WTC11 (cell line): ENCODE measurements at regions not wholly inside any gene's neighbourhood (a gene's known extent, or its start where the extent isn't known, plus 50 kb on each side); places are given as distances from the start of the nearest gene placed in this dataset.
A peak's percentile ranks its signal among the peaks of the same experiment; 100 is the strongest.

Experiments
- ATAC-seq: fragments of 200-7000 bp; cut with Tn5 transposase; 2 replicates; pipeline ENCODE4 v1.10.0; 2021; ENCODE audit warnings: mild to moderate bottlenecking, moderate library complexity
- CTCF ChIA-PET: fragments of 300-600 bp; sonication (Branson Sonifier 250); formaldehyde crosslinking; loops from one replicate; lab custom pipeline; 2021; ENCODE audit warnings: antibody characterized with exemption; lab: Charles Lee
- POLR2A ChIA-PET: fragments of 350-600 bp; sonication (Branson Sonifier 250); formaldehyde crosslinking; loops from one replicate; lab custom pipeline; 2021; ENCODE audit warnings: antibody characterized with exemption; lab: Charles Lee
- DNase-seq: peaks from one replicate; pipeline ENCODE4 v3.0.0; 2021; ENCODE audit warnings: low spot score
- H3K27ac Mint-ChIP-seq: 2 replicates; pipeline ENCODE4 v1.8.0; 2021; ENCODE audit warnings: mixed read lengths
- H3K27me3 Mint-ChIP-seq: 2 replicates; pipeline ENCODE4 v1.8.0; 2021; ENCODE audit warnings: low read depth, mild to moderate bottlenecking, moderate library complexity, mixed read lengths
- H3K36me3 Mint-ChIP-seq: 2 replicates; pipeline ENCODE4 v1.8.0; 2021; ENCODE audit warnings: mixed read lengths
- H3K4me1 Mint-ChIP-seq: 2 replicates; pipeline ENCODE4 v1.8.0; 2022; ENCODE audit warnings: mixed read lengths
- H3K4me3 Mint-ChIP-seq: 2 replicates; pipeline ENCODE4 v1.8.0; 2021; ENCODE audit warnings: mild to moderate bottlenecking, moderate library complexity, mixed read lengths
- H3K9me3 Mint-ChIP-seq: 2 replicates; pipeline ENCODE4 v1.8.0; 2021; ENCODE audit warnings: mixed read lengths
- AR ChIP-seq: fragments of 250-450 bp; sonication (Bioruptor Pico); IDR thresholded peaks from 2 replicates; pipeline ENCODE4 v1.9.0; 2021; ENCODE audit warnings: mild to moderate bottlenecking
- CBFB ChIP-seq: sonication (generic); formaldehyde crosslinking; IDR thresholded peaks from 2 replicates; pipeline ENCODE4 v1.8.1; 2022; ENCODE audit warnings: mild to moderate bottlenecking, low read depth, missing genetic modification reagents
- CREB1 ChIP-seq: sonication (generic); formaldehyde crosslinking; IDR thresholded peaks from 2 replicates; pipeline ENCODE4 v1.8.0; 2023; ENCODE audit warnings: mild to moderate bottlenecking, missing genetic modification reagents
- ELF4 ChIP-seq: sonication (generic); formaldehyde crosslinking; IDR thresholded peaks from 2 replicates; pipeline ENCODE4 v1.8.1; 2022; ENCODE audit warnings: low read depth, mild to moderate bottlenecking, moderate library complexity, missing genetic modification reagents
- EMX1 ChIP-seq: fragments of 250-450 bp; sonication (Bioruptor Pico); IDR thresholded peaks from 2 replicates; pipeline ENCODE4 v1.8.0; 2021; ENCODE audit warnings: mild to moderate bottlenecking
- ETV6 ChIP-seq: sonication (generic); formaldehyde crosslinking; IDR thresholded peaks from 2 replicates; pipeline ENCODE4 v1.8.1; 2022; ENCODE audit warnings: mild to moderate bottlenecking, missing genetic modification reagents
- FOXK1 ChIP-seq: sonication (generic); formaldehyde crosslinking; IDR thresholded peaks from 2 replicates; pipeline ENCODE4 v1.8.0; 2022; ENCODE audit warnings: mild to moderate bottlenecking, moderate library complexity, missing genetic modification reagents
- GABPB1 ChIP-seq: sonication (generic); formaldehyde crosslinking; IDR thresholded peaks from 2 replicates; pipeline ENCODE4 v1.8.1; 2023; ENCODE audit warnings: mild to moderate bottlenecking, missing genetic modification reagents
- GTF2I ChIP-seq: fragments of 250-450 bp; sonication (Bioruptor Pico); conservative IDR thresholded peaks from 2 replicates; pipeline ENCODE4 v1.4.0; 2021; ENCODE audit warnings: mild to moderate bottlenecking
- HMGA2 ChIP-seq: fragments of 250-450 bp; sonication (Bioruptor Pico); IDR thresholded peaks from 2 replicates; pipeline ENCODE4 v1.4.0; 2021; ENCODE audit warnings: mild to moderate bottlenecking, moderate library complexity
- MYBL2 ChIP-seq: sonication (generic); formaldehyde crosslinking; IDR thresholded peaks from 2 replicates; pipeline ENCODE4 v1.8.1; 2023; ENCODE audit warnings: mild to moderate bottlenecking, moderate library complexity, missing genetic modification reagents
- NFE2L1 ChIP-seq: sonication (generic); formaldehyde crosslinking; IDR thresholded peaks from 2 replicates; pipeline ENCODE4 v1.8.1; 2023; ENCODE audit warnings: missing genetic modification reagents
- PRDM15 ChIP-seq: sonication (generic); formaldehyde crosslinking; IDR thresholded peaks from 2 replicates; pipeline ENCODE4 v1.8.0; 2022; ENCODE audit warnings: missing genetic modification reagents
- ZNF138 ChIP-seq: sonication (generic); formaldehyde crosslinking; conservative IDR thresholded peaks from 2 replicates; pipeline ENCODE4 v1.8.1; 2022; ENCODE audit warnings: mild to moderate bottlenecking, moderate library complexity, missing genetic modification reagents
- ZNF219 ChIP-seq: sonication (generic); formaldehyde crosslinking; IDR thresholded peaks from 2 replicates; pipeline ENCODE4 v1.8.0; 2023; ENCODE audit warnings: missing genetic modification reagents, mild to moderate bottlenecking, borderline replicate concordance
- ZNF263 ChIP-seq: sonication (generic); formaldehyde crosslinking; IDR thresholded peaks from 2 replicates; pipeline ENCODE4 v1.8.1; 2022; ENCODE audit warnings: low read depth, mild to moderate bottlenecking, moderate library complexity, missing genetic modification reagents
- ZNF317 ChIP-seq: sonication (generic); formaldehyde crosslinking; IDR thresholded peaks from 2 replicates; pipeline ENCODE4 v1.8.1; 2023; ENCODE audit warnings: low read depth, mild to moderate bottlenecking, moderate library complexity, missing genetic modification reagents, borderline replicate concordance
- ZNF416 ChIP-seq: fragments of 250-450 bp; sonication (Bioruptor Pico); IDR thresholded peaks from 2 replicates; pipeline ENCODE4 v1.9.0; 2021; ENCODE audit warnings: mild to moderate bottlenecking, inconsistent platforms
- TF ChIP-seq, protein P1 (sequence below): fragments of 250-450 bp; sonication (Bioruptor Pico); IDR thresholded peaks from 2 replicates; pipeline ENCODE4 v1.9.0; 2021; ENCODE audit warnings: mild to moderate bottlenecking, borderline replicate concordance
- TF ChIP-seq, protein P2 (sequence below): sonication (generic); formaldehyde crosslinking; IDR thresholded peaks from 2 replicates; pipeline ENCODE4 v1.8.1; 2023; ENCODE audit warnings: mild to moderate bottlenecking, missing genetic modification reagents, borderline replicate concordance
- TF ChIP-seq, protein P3 (sequence below): sonication (generic); formaldehyde crosslinking; IDR thresholded peaks from 2 replicates; pipeline ENCODE4 v1.8.1; 2022; ENCODE audit warnings: mild to moderate bottlenecking, moderate library complexity, missing genetic modification reagents

DNA sequence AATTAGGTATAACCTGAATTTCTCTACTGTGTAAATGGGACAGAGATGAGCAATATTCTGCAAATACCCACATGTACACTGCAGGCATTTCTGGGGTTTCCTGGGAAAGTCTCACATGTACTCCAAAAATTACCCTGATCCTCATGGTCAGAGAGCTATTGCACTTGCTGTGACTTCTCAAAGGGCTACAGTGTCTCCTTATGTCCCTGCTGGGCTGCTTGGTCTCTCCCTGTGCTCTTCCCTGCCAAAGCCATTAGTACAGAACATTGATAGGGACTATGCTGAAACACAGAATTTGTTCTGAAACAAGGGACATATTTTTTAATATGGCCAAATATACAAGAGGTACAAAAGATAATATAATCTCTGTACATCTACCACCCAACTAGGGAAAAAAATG lies 924.4 kb upstream of the NXPH2 start (continued):
- TF ChIP-seq, protein P1, sequence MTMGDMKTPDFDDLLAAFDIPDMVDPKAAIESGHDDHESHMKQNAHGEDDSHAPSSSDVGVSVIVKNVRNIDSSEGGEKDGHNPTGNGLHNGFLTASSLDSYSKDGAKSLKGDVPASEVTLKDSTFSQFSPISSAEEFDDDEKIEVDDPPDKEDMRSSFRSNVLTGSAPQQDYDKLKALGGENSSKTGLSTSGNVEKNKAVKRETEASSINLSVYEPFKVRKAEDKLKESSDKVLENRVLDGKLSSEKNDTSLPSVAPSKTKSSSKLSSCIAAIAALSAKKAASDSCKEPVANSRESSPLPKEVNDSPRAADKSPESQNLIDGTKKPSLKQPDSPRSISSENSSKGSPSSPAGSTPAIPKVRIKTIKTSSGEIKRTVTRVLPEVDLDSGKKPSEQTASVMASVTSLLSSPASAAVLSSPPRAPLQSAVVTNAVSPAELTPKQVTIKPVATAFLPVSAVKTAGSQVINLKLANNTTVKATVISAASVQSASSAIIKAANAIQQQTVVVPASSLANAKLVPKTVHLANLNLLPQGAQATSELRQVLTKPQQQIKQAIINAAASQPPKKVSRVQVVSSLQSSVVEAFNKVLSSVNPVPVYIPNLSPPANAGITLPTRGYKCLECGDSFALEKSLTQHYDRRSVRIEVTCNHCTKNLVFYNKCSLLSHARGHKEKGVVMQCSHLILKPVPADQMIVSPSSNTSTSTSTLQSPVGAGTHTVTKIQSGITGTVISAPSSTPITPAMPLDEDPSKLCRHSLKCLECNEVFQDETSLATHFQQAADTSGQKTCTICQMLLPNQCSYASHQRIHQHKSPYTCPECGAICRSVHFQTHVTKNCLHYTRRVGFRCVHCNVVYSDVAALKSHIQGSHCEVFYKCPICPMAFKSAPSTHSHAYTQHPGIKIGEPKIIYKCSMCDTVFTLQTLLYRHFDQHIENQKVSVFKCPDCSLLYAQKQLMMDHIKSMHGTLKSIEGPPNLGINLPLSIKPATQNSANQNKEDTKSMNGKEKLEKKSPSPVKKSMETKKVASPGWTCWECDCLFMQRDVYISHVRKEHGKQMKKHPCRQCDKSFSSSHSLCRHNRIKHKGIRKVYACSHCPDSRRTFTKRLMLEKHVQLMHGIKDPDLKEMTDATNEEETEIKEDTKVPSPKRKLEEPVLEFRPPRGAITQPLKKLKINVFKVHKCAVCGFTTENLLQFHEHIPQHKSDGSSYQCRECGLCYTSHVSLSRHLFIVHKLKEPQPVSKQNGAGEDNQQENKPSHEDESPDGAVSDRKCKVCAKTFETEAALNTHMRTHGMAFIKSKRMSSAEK = no peak
- no peak for TF ChIP-seq MYBL2
- no peak for TF ChIP-seq ZNF138 (CRISPR knock-in tag)
- TF ChIP-seq FOXK1 (CRISPR knock-in tag) = no peak
- no peak for TF ChIP-seq GTF2I
- no peak for TF ChIP-seq GABPB1 (CRISPR knock-in tag)
- no peak for TF ChIP-seq CBFB (CRISPR knock-in tag)
- TF ChIP-seq ZNF219 = no peak
- no peak for TF ChIP-seq ZNF317
- TF ChIP-seq NFE2L1 = no peak
- TF ChIP-seq CREB1 = no peak
- TF ChIP-seq, protein P2, sequence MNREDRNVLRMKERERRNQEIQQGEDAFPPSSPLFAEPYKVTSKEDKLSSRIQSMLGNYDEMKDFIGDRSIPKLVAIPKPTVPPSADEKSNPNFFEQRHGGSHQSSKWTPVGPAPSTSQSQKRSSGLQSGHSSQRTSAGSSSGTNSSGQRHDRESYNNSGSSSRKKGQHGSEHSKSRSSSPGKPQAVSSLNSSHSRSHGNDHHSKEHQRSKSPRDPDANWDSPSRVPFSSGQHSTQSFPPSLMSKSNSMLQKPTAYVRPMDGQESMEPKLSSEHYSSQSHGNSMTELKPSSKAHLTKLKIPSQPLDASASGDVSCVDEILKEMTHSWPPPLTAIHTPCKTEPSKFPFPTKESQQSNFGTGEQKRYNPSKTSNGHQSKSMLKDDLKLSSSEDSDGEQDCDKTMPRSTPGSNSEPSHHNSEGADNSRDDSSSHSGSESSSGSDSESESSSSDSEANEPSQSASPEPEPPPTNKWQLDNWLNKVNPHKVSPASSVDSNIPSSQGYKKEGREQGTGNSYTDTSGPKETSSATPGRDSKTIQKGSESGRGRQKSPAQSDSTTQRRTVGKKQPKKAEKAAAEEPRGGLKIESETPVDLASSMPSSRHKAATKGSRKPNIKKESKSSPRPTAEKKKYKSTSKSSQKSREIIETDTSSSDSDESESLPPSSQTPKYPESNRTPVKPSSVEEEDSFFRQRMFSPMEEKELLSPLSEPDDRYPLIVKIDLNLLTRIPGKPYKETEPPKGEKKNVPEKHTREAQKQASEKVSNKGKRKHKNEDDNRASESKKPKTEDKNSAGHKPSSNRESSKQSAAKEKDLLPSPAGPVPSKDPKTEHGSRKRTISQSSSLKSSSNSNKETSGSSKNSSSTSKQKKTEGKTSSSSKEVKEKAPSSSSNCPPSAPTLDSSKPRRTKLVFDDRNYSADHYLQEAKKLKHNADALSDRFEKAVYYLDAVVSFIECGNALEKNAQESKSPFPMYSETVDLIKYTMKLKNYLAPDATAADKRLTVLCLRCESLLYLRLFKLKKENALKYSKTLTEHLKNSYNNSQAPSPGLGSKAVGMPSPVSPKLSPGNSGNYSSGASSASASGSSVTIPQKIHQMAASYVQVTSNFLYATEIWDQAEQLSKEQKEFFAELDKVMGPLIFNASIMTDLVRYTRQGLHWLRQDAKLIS (CRISPR knock-in tag) = no peak
- TF ChIP-seq ZNF263 (CRISPR knock-in tag) = no peak
- TF ChIP-seq EMX1 (CRISPR knock-in tag) = no peak

GRCh38 chr2:139694327-139694726 lies 914.1 kb upstream of the NXPH2 start:
- DNase-seq = no peak
- no peaks in the 10 kb centered on the region for H3K27me3 Mint-ChIP-seq
- peaks cover 60% of the 10 kb centered on the region for H3K4me1 Mint-ChIP-seq
- H3K4me3 Mint-ChIP-seq = peak overlapping the region; percentile 49
- POLR2A ChIA-PET = no interaction called here
- TF ChIP-seq ZNF138 (CRISPR knock-in tag) = no peak
- no peak for ATAC-seq
- H3K9me3 Mint-ChIP-seq = no peaks in the 10 kb centered on the region
- peak overlapping the region; percentile 95 for H3K27ac Mint-ChIP-seq
- H3K36me3 Mint-ChIP-seq = no peaks in the 10 kb centered on the region
- CTCF ChIA-PET = no interaction called here

DNA sequence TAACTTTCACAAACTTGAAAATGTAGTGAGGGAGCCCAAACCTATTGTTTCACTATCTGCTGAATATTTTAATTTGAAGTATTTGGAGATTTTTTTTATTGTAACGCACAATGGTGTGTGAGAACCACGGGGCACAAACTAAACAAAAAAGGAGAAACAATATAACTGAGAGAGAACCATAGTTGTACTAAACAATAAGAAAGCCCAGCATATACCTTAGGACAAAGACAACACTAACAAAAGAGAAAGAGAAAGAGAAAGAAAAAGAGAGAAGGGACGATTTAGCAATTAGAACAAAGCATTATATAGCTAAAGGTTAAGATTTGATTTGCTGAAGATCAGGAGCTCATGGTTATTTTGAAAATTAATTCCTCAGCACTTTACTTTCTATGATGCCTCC lies 906.0 kb upstream of the NXPH2 start:
- Mint-ChIP-seq H3K4me1 (peaks cover 47% of the 10 kb centered on the region), H3K36me3 (peaks cover 9% of the 10 kb centered on the region), H3K9me3 (peaks cover 17% of the 10 kb centered on the region), H3K27ac (no peak overlapping the region), H3K4me3 (no peak overlapping the region), H3K27me3 (no peaks in the 10 kb centered on the region; the same call in 1 of the 2 replicates)
- ATAC-seq (no peak), DNase-seq (no peak)
- ChIA-PET POLR2A (no interaction called here), CTCF (no interaction called here)
- TF ChIP-seq ZNF416 (CRISPR knock-in tag) (no peak), ELF4 (CRISPR knock-in tag) (no peak), ETV6 (no peak), MYBL2 (no peak), PRDM15 (CRISPR knock-in tag) (no peak), AR (CRISPR knock-in tag) (no peak), HMGA2 (CRISPR knock-in tag) (no peak)
- TF ChIP-seq, protein P3, sequence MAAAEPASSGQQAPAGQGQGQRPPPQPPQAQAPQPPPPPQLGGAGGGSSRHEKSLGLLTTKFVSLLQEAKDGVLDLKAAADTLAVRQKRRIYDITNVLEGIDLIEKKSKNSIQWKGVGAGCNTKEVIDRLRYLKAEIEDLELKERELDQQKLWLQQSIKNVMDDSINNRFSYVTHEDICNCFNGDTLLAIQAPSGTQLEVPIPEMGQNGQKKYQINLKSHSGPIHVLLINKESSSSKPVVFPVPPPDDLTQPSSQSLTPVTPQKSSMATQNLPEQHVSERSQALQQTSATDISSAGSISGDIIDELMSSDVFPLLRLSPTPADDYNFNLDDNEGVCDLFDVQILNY (CRISPR knock-in tag) = no peak
